SK-N-MC (cell line): ENCODE measurements at regions not wholly inside any gene's neighbourhood (a gene's known extent, or its start where the extent isn't known, plus 50 kb on each side); places are given as distances from the start of the nearest gene placed in this dataset.
"Not testable (repeated sequence)": the region's sequence is repeated elsewhere in the genome, so short reads cannot be mapped to it uniquely, and the experiment has no call there.

Experiments used
- EZH2 ChIP-seq: fragments of 200-600 bp; sonication (generic); IDR thresholded peaks from one replicate; pipeline ENCODE4 v1.6.1; 2017; ENCODE audit warnings: antibody characterized with exemption
- POLR2AphosphoS5 ChIP-seq: IDR thresholded peaks from 2 replicates; pipeline ENCODE4 v1.6.1; 2012; ENCODE audit warnings: mild to moderate bottlenecking, low read depth, low read length, borderline replicate concordance

GRCh38 chr7:86981937-86982336 is 77.5 kb downstream of the ELAPOR2 start:
- TF ChIP-seq EZH2, POLR2AphosphoS5: not testable (repeated sequence)
